PC-9 (cell line): ENCODE measurements at regions not wholly inside any gene's neighbourhood (a gene's known extent, or its start where the extent isn't known, plus 50 kb on each side); places are given as distances from the start of the nearest gene placed in this dataset.

Source experiments
- BruUV-seq: library from RNA; stranded (reverse); fragments of 400-500 nt; replicated peaks from 2 replicates; lab custom pipeline; 2021; lab: Mats Ljungman, UMichigan
- CTCF ChIA-PET: fragments of 300-600 bp; sonication (Branson Sonifier 250); formaldehyde crosslinking; loops from one replicate; lab custom pipeline; 2022; ENCODE audit warnings: antibody characterized with exemption; lab: Charles Lee
- POLR2A ChIA-PET: fragments of 300-600 bp; sonication (Branson Sonifier 250); formaldehyde crosslinking; loops from one replicate; lab custom pipeline; 2022; ENCODE audit warnings: antibody characterized with exemption; ENCODE audit not compliant: unreplicated experiment; lab: Charles Lee
- DNase-seq, 2 experiments: peaks; one replicate each; pipeline versions ENCODE4 v3.0.0 to v3.0.0-alpha.2; 2015 to 2022; ENCODE audit warnings: mixed read lengths in 1 of 2
- H2AFZ ChIP-seq: fragments of 200-600 bp; sonication (generic); 2 replicates; pipeline ENCODE4 v1.8.1; 2017; ENCODE audit warnings: antibody characterized with exemption
- H3F3A ChIP-seq: fragments of 200-600 bp; sonication (generic); 2 replicates; pipeline ENCODE4 v1.8.1; 2017; ENCODE audit warnings: antibody characterized with exemption, mild to moderate bottlenecking, low read depth; ENCODE audit not compliant: insufficient read depth
- H3K27ac ChIP-seq: fragments of 200-600 bp; sonication (generic); 2 replicates; pipeline ENCODE4 v1.6.1; 2016; ENCODE audit warnings: mixed run types
- H3K27me3 ChIP-seq: fragments of 200-600 bp; sonication (generic); 2 replicates; pipeline ENCODE4 v1.6.1; 2016; ENCODE audit warnings: low read depth, mixed run types; ENCODE audit not compliant: insufficient read depth
- H3K36me3 ChIP-seq: fragments of 200-600 bp; sonication (generic); 2 replicates; pipeline ENCODE4 v1.6.1; 2016; ENCODE audit warnings: low read depth, mixed run types
- H3K4me1 ChIP-seq: fragments of 200-600 bp; sonication (generic); replicated peaks from 2 replicates; pipeline ENCODE4 v1.6.1; 2016; ENCODE audit warnings: mixed run types; ENCODE audit not compliant: insufficient read depth
- H3K4me2 ChIP-seq: fragments of 200-600 bp; sonication (generic); 2 replicates; pipeline ENCODE4 v1.6.1; 2017; ENCODE audit warnings: mixed run types
- H3K4me3 ChIP-seq: fragments of 200-600 bp; sonication (generic); 2 replicates; pipeline ENCODE4 v1.6.1; 2016; ENCODE audit warnings: mixed run types
- H3K79me2 ChIP-seq: fragments of 200-600 bp; sonication (generic); 2 replicates; pipeline ENCODE4 v1.6.1; 2017; ENCODE audit warnings: low read depth, mixed run types
- H3K9me2 ChIP-seq: fragments of 200-600 bp; sonication (generic); 2 replicates; pipeline ENCODE4 v1.8.1; 2017; ENCODE audit warnings: mild to moderate bottlenecking; ENCODE audit not compliant: insufficient read depth
- H3K9me3 ChIP-seq: fragments of 200-600 bp; sonication (generic); 2 replicates; pipeline ENCODE4 v1.8.1; 2016; ENCODE audit warnings: low read depth; ENCODE audit not compliant: insufficient read depth
- H4K20me1 ChIP-seq: fragments of 200-600 bp; sonication (generic); 2 replicates; pipeline ENCODE4 v1.8.1; 2017; ENCODE audit not compliant: insufficient read depth
- EZH2 ChIP-seq: fragments of 200-600 bp; sonication (generic); IDR thresholded peaks from 2 replicates; pipeline ENCODE4 v1.8.0; 2017; ENCODE audit warnings: antibody characterized with exemption, low read depth
- intact Hi-C: fragments of 100-400 bp; cut with micrococcal nuclease; formaldehyde crosslinking; loops from one replicate; pipeline ENCODE4 v1.10.0; 2022; ENCODE audit not compliant: unreplicated experiment
- TF ChIP-seq, protein P1 (sequence below): fragments of 200-600 bp; sonication (generic); conservative IDR thresholded peaks from 2 replicates; pipeline ENCODE4 v1.6.1; 2017; ENCODE audit warnings: mixed run types, antibody characterized with exemption, mild to moderate bottlenecking, moderate library complexity

DNA sequence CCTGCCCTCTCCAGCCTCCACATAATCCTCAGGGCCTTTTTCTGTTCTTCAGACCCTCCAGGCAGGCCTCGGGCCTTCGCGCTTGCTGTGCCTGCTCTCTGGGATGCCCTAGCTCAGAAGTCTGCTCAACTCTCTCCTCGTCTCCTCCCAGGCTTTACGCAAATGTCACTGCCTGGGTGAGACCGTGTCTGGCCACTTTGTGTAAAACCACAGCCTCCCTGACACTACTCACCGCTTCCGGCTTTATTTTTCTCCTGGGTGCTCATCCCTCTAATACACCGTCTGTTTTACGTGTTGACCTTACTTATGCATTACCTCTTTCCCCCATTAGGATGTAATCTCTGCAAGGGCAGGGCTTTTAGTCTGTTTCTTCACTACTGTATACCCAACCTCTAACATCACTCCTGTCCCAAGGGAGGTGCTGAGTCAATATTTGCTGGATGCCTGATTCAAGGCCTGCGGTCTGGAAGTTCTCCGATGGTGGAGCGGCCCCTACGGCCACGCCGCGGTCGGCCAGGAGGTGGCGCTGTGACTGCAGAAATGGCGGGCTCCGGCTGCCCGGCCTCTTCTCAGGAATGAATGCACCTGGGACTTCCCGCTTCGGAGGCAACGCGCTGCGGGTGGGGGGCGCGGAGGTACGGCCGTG is 58.2 kb upstream of the THY1 start:
- Histone ChIP-seq H3K9me2 (no peaks in the 10 kb centered on the region; the same call in 1 of the 2 replicates), H3F3A (no peaks in the 10 kb centered on the region; the same call in 1 of the 2 replicates), H3K79me2 (no peaks in the 10 kb centered on the region), H3K4me2 (no peak overlapping the region; the same call in 1 of the 2 replicates), H3K9me3 (no peaks in the 10 kb centered on the region), H3K4me3 (no peak overlapping the region), H3K4me1 (peaks cover 6% of the 10 kb centered on the region), H3K27ac (no peak overlapping the region), H3K27me3 (0 out of 2 replicates have a peak, but pooled peaks cover 7% of the 10 kb centered on the region), H3K36me3 (no peaks in the 10 kb centered on the region), H4K20me1 (no peaks in the 10 kb centered on the region), H2AFZ (no peak overlapping the region)
- CTCF ChIA-PET = interaction anchor here (0.6 kb wide), 1 partner anchor 108 kb away, joined by 4 read pairs; no protein-coding TSS in a partner anchor
- TF ChIP-seq, protein P1, sequence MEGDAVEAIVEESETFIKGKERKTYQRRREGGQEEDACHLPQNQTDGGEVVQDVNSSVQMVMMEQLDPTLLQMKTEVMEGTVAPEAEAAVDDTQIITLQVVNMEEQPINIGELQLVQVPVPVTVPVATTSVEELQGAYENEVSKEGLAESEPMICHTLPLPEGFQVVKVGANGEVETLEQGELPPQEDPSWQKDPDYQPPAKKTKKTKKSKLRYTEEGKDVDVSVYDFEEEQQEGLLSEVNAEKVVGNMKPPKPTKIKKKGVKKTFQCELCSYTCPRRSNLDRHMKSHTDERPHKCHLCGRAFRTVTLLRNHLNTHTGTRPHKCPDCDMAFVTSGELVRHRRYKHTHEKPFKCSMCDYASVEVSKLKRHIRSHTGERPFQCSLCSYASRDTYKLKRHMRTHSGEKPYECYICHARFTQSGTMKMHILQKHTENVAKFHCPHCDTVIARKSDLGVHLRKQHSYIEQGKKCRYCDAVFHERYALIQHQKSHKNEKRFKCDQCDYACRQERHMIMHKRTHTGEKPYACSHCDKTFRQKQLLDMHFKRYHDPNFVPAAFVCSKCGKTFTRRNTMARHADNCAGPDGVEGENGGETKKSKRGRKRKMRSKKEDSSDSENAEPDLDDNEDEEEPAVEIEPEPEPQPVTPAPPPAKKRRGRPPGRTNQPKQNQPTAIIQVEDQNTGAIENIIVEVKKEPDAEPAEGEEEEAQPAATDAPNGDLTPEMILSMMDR = peak; percentile 100
- no peak for TF ChIP-seq EZH2
- DNase-seq = peak; percentile 86 to 90
- POLR2A ChIA-PET = no interaction called here
- intact Hi-C loops = loop anchor here (1.0 to 10.0 kb wide), 7 partner anchors 51 to 746 kb away; partner anchors contain the start of gene NECTIN1
- BruUV-seq = no TSS peak

DNA sequence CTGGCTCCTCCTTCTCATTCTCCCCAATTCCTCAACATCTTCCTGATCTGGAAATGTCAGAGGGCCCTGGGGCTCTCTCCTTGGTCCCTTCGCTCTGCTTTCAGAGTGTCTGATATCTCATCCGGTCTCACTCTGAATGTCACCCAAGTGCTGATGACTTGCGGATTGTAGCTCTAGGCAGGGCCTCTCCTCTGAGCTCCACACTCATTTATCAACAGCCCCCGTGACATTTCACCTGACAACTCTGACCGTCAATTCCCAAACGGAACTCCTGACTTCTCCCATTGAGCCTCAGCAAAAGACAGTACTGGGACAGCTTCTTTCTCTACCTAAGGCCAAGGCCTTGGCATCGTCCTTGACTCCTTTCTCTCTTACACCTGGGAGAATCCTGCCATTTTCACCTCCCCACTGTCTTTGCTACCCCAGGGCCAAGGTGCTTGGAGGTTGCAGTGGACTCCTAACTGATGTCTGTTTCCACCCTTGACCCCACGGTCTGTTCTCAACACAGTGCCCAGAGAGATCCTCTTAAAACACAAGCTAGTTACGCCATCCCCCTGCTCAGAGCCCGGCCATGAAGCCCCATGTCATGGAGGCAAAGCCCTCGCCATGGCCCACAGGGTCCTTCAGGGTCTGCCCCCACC is 57.5 kb upstream of the THY1 start:
- Histone ChIP-seq H3K4me2 (no peak overlapping the region; the same call in 1 of the 2 replicates), H3K9me3 (no peaks in the 10 kb centered on the region), H3F3A (peaks cover 6% of the 10 kb centered on the region; the same call in 1 of the 2 replicates), H4K20me1 (no peaks in the 10 kb centered on the region), H3K9me2 (no peaks in the 10 kb centered on the region; the same call in 1 of the 2 replicates), H3K4me3 (no peak overlapping the region), H2AFZ (no peak overlapping the region), H3K27me3 (0 out of 2 replicates have a peak, but pooled peaks cover 7% of the 10 kb centered on the region), H3K79me2 (no peaks in the 10 kb centered on the region), H3K27ac (no peak overlapping the region), H3K4me1 (peaks cover 10% of the 10 kb centered on the region), H3K36me3 (no peaks in the 10 kb centered on the region)
- intact Hi-C loops = loop anchor here (1.0 to 10.0 kb wide), 7 partner anchors 52 to 747 kb away; partner anchors contain the start of gene NECTIN1
- no TSS peak for BruUV-seq
- TF ChIP-seq, protein P1 = no peak
- TF ChIP-seq EZH2 = no peak
- ChIA-PET CTCF (interaction anchor here (0.6 to 0.7 kb wide), 3 partner anchors 108 to 628 kb away, joined by 3 to 4 read pairs (median 4); no protein-coding TSS in a partner anchor), POLR2A (interaction anchor here (0.6 kb wide), 1 partner anchor 160 kb away, joined by 3 read pairs; no protein-coding TSS in a partner anchor)
- no peak for DNase-seq

DNA sequence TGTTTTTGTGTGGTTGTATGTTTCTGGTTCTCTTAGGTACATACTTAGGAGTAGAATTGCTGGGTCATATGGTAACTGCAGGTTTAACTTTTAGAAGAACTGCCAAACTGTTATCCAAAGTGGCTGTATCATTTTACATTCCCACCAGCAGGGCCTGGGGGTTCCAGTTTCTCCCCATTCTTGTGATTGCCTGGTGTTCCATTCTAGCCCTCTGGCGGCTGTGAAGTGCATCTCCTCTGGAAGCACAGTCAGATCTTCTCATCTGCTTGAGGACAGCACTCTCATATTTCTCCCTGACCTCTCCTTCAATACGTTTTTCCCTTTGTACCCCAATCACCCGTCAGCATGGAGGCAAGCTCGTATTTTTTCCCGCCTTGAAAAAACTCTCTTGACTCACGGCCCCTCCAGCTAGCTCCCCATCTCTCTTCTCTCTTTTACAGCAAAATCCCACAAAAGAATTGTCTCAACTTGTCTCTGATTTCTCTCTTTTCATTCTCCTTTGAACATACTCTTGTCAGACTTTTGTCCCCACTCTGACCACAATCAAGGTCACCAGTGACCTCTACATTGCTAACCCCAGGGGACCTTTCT is 56.8 kb upstream of the THY1 start:
- BruUV-seq = no TSS peak
- H3K9me2 ChIP-seq = no peaks in the 10 kb centered on the region; the same call in 1 of the 2 replicates
- DNase-seq = peak; percentile 29 to 61
- ChIA-PET POLR2A (interaction anchor here (0.5 kb wide), 1 partner anchor 908 kb away, joined by 5 read pairs; the partner anchor contains the start of gene ARCN1), CTCF (interaction anchor here (0.6 to 0.7 kb wide), 2 partner anchors 145 to 629 kb away, joined by 3 to 4 read pairs; no protein-coding TSS in a partner anchor)
- H3F3A ChIP-seq = peaks cover 13% of the 10 kb centered on the region; the same call in 1 of the 2 replicates
- H3K9me3 ChIP-seq = no peaks in the 10 kb centered on the region
- H3K4me3 ChIP-seq = no peak overlapping the region
- H3K27me3 ChIP-seq = 0 out of 2 replicates have a peak, but pooled peaks cover 7% of the 10 kb centered on the region
- H3K4me1 ChIP-seq = peaks cover 17% of the 10 kb centered on the region
- H3K27ac ChIP-seq = no peak overlapping the region
- no peak for TF ChIP-seq EZH2
- TF ChIP-seq, protein P1 = peak; percentile 75
- no peaks in the 10 kb centered on the region for H3K79me2 ChIP-seq
- H3K36me3 ChIP-seq = no peaks in the 10 kb centered on the region
- H3K4me2 ChIP-seq = no peak overlapping the region
- no peaks in the 10 kb centered on the region for H4K20me1 ChIP-seq
- no peak overlapping the region for H2AFZ ChIP-seq
- intact Hi-C loops = loop anchor here (2.0 to 10.0 kb wide), 7 partner anchors 53 to 748 kb away; partner anchors contain the start of gene NECTIN1
